ENCODE measurements at regions not wholly inside any gene's neighbourhood (a gene's known extent, or its start where the extent isn't known, plus 50 kb on each side); places are given as distances from the start of the nearest gene placed in this dataset.
"Not testable (repeated sequence)": the region's sequence is repeated elsewhere in the genome, so short reads cannot be mapped to it uniquely, and the experiment has no call there.

GRCh38 chr20:26167499-26167898, 470.8 kb upstream of the ZNF337 start:
- TF ChIP-seq EZH2 (IDR thresholded peaks at IDR 0.05) (no peak), EZH2phosphoT487 (IDR thresholded peaks at IDR 0.05) (no peak)
- TF ChIP-seq, protein P1, sequence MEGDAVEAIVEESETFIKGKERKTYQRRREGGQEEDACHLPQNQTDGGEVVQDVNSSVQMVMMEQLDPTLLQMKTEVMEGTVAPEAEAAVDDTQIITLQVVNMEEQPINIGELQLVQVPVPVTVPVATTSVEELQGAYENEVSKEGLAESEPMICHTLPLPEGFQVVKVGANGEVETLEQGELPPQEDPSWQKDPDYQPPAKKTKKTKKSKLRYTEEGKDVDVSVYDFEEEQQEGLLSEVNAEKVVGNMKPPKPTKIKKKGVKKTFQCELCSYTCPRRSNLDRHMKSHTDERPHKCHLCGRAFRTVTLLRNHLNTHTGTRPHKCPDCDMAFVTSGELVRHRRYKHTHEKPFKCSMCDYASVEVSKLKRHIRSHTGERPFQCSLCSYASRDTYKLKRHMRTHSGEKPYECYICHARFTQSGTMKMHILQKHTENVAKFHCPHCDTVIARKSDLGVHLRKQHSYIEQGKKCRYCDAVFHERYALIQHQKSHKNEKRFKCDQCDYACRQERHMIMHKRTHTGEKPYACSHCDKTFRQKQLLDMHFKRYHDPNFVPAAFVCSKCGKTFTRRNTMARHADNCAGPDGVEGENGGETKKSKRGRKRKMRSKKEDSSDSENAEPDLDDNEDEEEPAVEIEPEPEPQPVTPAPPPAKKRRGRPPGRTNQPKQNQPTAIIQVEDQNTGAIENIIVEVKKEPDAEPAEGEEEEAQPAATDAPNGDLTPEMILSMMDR (IDR thresholded peaks at IDR 0.05) = no peak
- no peak overlapping the region for H3K4me3 Mint-ChIP-seq
- H3K36me3 Mint-ChIP-seq = no peaks in the 10 kb centered on the region
- H3K4me2 ChIP-seq = no peak overlapping the region
- H3F3A ChIP-seq (ENCODE audit: low read depth) = no peaks in the 10 kb centered on the region
- H3K9ac ChIP-seq = no peak overlapping the region
- H3K27me3 ChIP-seq = no peaks in the 10 kb centered on the region
- no peak overlapping the region for H3K4me3 ChIP-seq
- DNase-seq (ENCODE audit: low spot score) = no peak
- H3K9me3 Mint-ChIP-seq = no peaks in the 10 kb centered on the region
- no peaks in the 10 kb centered on the region for H3K4me1 ChIP-seq
- no peaks in the 10 kb centered on the region for H3K27me3 Mint-ChIP-seq (ENCODE audit: insufficient read depth, low read depth)
- H4K20me1 ChIP-seq (ENCODE audit: low read depth) = no peaks in the 10 kb centered on the region
- no peaks in the 10 kb centered on the region for H3K4me1 Mint-ChIP-seq
- no peaks in the 10 kb centered on the region for H3K9me3 ChIP-seq (ENCODE audit: low read depth)
- H3K36me3 ChIP-seq = no peaks in the 10 kb centered on the region
- no peaks in the 10 kb centered on the region for H3K79me2 ChIP-seq (ENCODE audit: low read depth)
- no peak overlapping the region for H3K27ac Mint-ChIP-seq
- H3K27ac ChIP-seq = no peak overlapping the region
- H2AFZ ChIP-seq (replicated peaks) = no peak overlapping the region

- Histone ChIP-seq H2AFZ (replicated peaks) (no peak overlapping the region), H3K79me2 (ENCODE audit: low read depth) (no peaks in the 10 kb centered on the region), H3K27me3 (no peaks in the 10 kb centered on the region), H3K9me3 (ENCODE audit: low read depth) (no peaks in the 10 kb centered on the region), H3F3A (ENCODE audit: low read depth) (no peaks in the 10 kb centered on the region), H3K4me2 (no peak overlapping the region), H3K4me1 (peaks cover 5% of the 10 kb centered on the region), H3K9ac (no peak overlapping the region), H4K20me1 (ENCODE audit: low read depth) (no peaks in the 10 kb centered on the region), H3K36me3 (no peaks in the 10 kb centered on the region), H3K27ac (no peak overlapping the region), H3K4me3 (no peak overlapping the region)
- peaks cover 5% of the 10 kb centered on the region for H3K4me1 Mint-ChIP-seq
- H3K36me3 Mint-ChIP-seq = no peaks in the 10 kb centered on the region
- TF ChIP-seq EZH2phosphoT487 (IDR thresholded peaks at IDR 0.05) (no peak), EZH2 (IDR thresholded peaks at IDR 0.05) (no peak)
- TF ChIP-seq, protein P1 (IDR thresholded peaks at IDR 0.05) = no peak
- H3K27me3 Mint-ChIP-seq (ENCODE audit: insufficient read depth, low read depth) = no peaks in the 10 kb centered on the region
- H3K9me3 Mint-ChIP-seq = no peaks in the 10 kb centered on the region
- no peak overlapping the region for H3K27ac Mint-ChIP-seq
- no peak overlapping the region for H3K4me3 Mint-ChIP-seq
- DNase-seq (ENCODE audit: low spot score) = no peak
Measured at GRCh38 chr20:26163890-26164289, 467.2 kb upstream of the ZNF337 start.

GRCh38 chr20:26163151-26163550, 466.5 kb upstream of the ZNF337 start:
- not testable (repeated sequence) for H3K4me3 Mint-ChIP-seq; H3K9ac ChIP-seq; H3K9me3 Mint-ChIP-seq; H3K36me3 ChIP-seq; H3K27me3 ChIP-seq; H3K79me2 ChIP-seq (ENCODE audit: low read depth); H3K4me2 ChIP-seq; H3K27me3 Mint-ChIP-seq (ENCODE audit: insufficient read depth, low read depth); DNase-seq (ENCODE audit: low spot score); H3K4me1 ChIP-seq; H3K4me1 Mint-ChIP-seq; H3K27ac Mint-ChIP-seq; H3K36me3 Mint-ChIP-seq; H2AFZ ChIP-seq (replicated peaks); H4K20me1 ChIP-seq (ENCODE audit: low read depth); H3K4me3 ChIP-seq; H3K27ac ChIP-seq; H3F3A ChIP-seq (ENCODE audit: low read depth); H3K9me3 ChIP-seq (ENCODE audit: low read depth)

DNA sequence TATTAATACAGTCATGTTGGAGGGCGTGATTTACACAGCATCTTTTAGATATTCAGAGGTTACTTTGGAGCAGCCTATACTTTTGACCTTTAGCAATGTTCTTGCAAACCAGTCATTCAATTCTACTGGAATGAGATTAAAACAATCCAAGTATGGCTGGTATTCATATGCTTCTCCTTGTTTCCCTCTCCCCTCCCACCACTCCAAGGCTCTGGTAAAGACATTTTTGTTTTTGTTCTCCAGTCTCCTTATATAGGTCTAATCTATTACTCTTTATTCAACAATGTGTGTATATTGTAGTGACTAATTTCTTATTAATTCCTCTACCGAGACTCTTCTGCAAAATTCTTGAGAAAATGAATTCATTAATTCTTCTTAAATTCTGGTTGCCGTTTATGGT, 465.1 kb upstream of the ZNF337 start:
- H3K4me1 Mint-ChIP-seq; H3K9ac ChIP-seq; H3K9me3 ChIP-seq (ENCODE audit: low read depth); H3K79me2 ChIP-seq (ENCODE audit: low read depth); H3K4me3 ChIP-seq; H3K4me1 ChIP-seq; H3K27me3 ChIP-seq; H4K20me1 ChIP-seq (ENCODE audit: low read depth); H3K27ac ChIP-seq; H2AFZ ChIP-seq (replicated peaks); H3K4me3 Mint-ChIP-seq; H3K27ac Mint-ChIP-seq; H3K36me3 ChIP-seq; H3F3A ChIP-seq (ENCODE audit: low read depth); H3K4me2 ChIP-seq; DNase-seq (ENCODE audit: low spot score); H3K27me3 Mint-ChIP-seq (ENCODE audit: insufficient read depth, low read depth); H3K36me3 Mint-ChIP-seq; H3K9me3 Mint-ChIP-seq: not testable (repeated sequence)

DNA sequence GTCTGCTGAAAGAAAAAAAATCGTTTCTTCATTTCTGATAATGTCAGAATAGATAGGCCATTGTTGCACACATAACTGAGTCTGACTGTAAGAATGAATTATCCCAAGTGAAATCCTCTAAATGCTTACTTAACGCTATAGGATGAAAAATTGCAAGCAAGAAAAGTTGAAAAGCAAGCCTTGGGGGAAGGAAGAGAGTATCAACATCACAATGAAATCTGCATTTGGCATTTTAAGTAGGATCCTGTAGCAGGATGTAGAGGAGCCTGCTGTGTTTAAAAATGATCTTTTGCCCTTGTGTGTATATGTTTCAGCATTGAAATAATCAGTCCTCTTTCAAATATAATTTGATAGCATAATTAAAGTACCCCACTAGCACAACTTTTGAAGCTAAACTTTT, 464.3 kb upstream of the ZNF337 start:
- not testable (repeated sequence) for H3K27me3 ChIP-seq; H3F3A ChIP-seq (ENCODE audit: low read depth); H3K27ac ChIP-seq; H3K36me3 Mint-ChIP-seq; DNase-seq (ENCODE audit: low spot score); H3K4me3 Mint-ChIP-seq; H3K4me1 Mint-ChIP-seq; H3K36me3 ChIP-seq; H3K79me2 ChIP-seq (ENCODE audit: low read depth); H3K9me3 Mint-ChIP-seq; H3K9me3 ChIP-seq (ENCODE audit: low read depth); H3K4me1 ChIP-seq; H3K27me3 Mint-ChIP-seq (ENCODE audit: insufficient read depth, low read depth); H3K27ac Mint-ChIP-seq; H3K4me2 ChIP-seq; H4K20me1 ChIP-seq (ENCODE audit: low read depth); H3K4me3 ChIP-seq; H3K9ac ChIP-seq
- H2AFZ ChIP-seq (replicated peaks) = peak overlapping the region; percentile 91
